Stimulated activated CD4-positive, alpha-beta T cell treated with anti-CD3 and anti-CD28 coated beads, Interleukin-12 subunit alpha, Interleukin-12 subunit beta, amount 100 ng/mL, for 4 hours (primary cell): ENCODE measurements at regions not wholly inside any gene's neighbourhood (a gene's known extent, or its start where the extent isn't known, plus 50 kb on each side); places are given as distances from the start of the nearest gene placed in this dataset.

ENCODE experiments used
- DNase-seq: peaks from one replicate; pipeline ENCODE4 v3.0.0-alpha.2; 2020

GRCh38 chr14:101048766-101049165 is 145.2 kb upstream of the RTL1 start:
- no peak for DNase-seq

- no peak for DNase-seq
Measured at GRCh38 chr14:101049511-101049910, 146.0 kb upstream of the RTL1 start.

GRCh38 chr14:101049942-101050341 is 146.4 kb upstream of the RTL1 start:
- DNase-seq = no peak

DNA sequence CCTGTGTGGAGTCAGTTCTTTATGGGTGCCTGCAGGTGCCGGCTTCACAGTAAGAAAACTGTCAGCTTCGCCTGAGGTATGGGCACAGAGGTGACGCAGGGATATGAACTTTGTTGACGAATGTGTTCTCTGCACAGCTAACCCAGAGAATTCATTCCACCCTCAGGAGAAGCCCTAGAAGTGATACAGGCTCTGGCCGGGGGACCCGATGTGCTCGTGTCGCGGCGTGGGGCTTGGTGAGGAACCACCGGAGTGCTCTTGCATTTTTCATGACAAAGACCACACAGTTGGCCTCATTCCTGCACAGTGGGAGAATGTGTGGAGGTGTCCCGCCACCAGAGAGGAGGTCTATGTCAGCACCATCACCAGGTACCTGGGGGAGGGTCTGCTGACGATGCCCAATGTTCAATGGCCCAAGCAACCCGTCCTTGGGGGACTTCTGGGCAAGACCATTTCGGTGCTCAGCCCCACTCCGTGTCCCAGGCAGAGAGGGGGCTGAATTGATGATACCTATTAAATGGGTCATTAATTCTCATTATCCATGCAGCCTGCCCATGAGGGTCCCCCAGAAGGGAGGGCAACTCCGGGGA is 147.5 kb upstream of the RTL1 start:
- no peak for DNase-seq

GRCh38 chr14:101054671-101055070 is 151.1 kb upstream of the RTL1 start:
- no peak for DNase-seq

GRCh38 chr14:101055106-101055662 is 151.7 kb upstream of the RTL1 start:
- no peak for DNase-seq

DNA sequence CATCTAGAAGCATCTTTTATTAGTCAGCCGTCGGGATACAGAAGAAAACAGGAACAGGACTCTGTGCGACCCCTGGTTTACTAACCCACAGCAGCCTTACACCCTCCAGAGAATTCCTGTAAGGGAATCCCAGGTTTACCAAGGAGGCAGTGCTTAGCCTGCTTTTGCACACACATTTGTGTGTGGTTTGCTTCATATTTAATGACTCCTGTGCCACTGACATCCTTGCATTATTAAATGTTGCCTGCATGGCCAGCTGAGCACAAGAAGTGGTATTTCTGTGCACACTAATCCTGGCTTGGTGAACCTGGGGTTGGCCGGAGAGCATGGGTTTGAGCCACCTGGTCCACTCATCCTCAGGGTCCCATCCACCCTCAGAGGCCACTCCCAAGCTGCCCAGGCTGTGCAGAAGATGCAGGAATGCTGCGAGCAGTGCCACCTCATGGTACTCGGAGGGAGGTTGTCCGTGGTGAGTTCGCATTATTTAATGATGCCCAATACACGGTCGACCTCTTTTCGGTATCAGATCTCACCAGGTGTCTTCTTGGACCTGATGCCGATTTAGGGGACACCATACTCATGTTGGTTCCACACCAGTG is 152.4 kb upstream of the RTL1 start:
- no peak for DNase-seq

DNA sequence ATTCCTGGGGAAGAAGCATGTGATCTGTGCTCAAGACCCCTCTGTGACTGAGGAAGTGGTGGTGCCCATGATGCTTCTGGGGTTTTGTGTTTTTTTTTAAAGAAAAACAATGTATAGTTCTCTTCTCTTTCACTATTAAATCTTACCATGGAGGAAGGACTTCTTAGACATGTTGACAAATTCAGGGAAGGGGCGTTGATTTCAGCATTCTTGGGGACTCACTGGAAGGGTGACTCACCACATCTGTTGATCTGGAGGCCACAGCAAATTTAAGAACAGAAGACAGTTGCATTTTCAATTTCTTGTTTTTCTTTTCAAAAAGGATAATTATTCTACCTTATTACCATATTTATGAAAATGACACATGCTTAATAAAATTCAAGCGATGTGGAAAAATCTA is 152.9 kb upstream of the RTL1 start:
- DNase-seq = no peak

- no peak for DNase-seq
Measured at GRCh38 chr14:101057394-101057793, 153.9 kb upstream of the RTL1 start.

DNA sequence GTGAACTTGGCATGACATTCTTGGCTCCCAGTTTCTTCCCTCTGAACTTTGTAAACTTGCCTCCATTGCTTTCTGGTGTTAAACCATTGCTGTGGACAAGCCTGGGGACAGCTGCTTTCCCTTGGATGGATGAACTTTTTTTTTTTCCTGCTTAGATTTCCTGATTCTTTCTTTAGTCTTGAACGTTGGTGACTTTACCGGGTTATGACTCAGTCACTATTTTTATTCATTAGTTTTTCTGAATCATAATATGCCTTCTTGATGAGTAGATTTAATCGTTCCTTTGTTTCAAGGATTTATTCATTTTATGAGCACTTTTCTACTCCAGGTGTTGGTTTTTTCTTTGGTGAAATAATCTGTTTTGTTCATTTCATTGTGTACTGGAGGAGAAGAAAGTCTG is 155.0 kb upstream of the RTL1 start:
- no peak for DNase-seq

- DNase-seq = no peak
Measured at GRCh38 chr14:101060171-101060601, 156.7 kb upstream of the RTL1 start.

GRCh38 chr14:101061411-101062064 is 158.0 kb upstream of the RTL1 start:
- no peak for DNase-seq

DNA sequence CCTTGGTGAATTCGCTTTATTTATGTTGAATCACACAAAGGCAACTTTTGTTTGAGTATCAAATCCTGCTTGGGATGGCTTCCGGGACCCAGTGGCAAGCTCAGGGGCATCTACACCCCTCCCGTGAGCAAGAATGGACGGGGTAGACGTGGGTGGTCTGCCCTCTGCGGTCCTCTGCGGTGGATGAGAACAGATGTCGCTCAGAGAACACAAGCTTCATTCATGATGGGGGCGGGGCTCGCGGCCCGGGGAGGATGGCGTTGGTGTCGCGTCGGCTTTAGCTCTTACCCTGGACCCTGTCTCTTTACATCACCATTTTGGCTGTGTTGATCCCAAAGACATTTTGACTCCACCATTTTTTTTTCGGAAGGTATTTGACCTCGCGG is 158.5 kb upstream of the RTL1 start:
- no peak for DNase-seq

GRCh38 chr14:101062601-101063000 is 159.1 kb upstream of the RTL1 start:
- DNase-seq = no peak

- no peak for DNase-seq
Measured at GRCh38 chr14:101063121-101063520, 159.6 kb upstream of the RTL1 start.

DNA sequence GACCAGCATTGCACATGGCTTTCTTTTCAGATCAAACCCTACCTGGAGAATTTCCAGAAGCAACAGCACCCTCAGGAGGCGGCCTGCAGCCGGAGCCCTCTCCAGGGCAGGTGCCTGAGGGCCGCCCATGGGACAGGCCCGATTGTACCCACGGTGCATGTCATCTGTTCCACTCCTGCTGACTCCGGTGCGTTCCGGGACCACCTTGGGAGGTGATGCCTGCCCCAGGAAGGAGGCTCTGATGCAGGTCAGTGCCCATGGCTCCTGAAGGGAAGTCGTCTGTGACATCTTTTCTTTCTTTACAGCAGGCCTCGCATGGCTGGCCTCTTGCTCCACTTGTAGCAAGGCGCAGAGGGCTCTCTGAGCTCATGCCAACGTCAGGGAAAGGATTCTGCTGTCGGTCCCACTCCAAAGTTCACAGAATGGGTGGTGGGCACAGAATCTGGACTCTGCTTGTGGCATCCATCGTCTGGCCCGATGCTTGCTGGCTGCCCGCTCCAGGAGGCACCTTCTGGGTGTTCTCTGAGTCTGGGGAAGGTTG is 160.7 kb upstream of the RTL1 start:
- DNase-seq = no peak

GRCh38 chr14:101064718-101065117 is 161.2 kb upstream of the RTL1 start:
- DNase-seq = no peak

GRCh38 chr14:101065246-101065645 is 161.7 kb upstream of the RTL1 start:
- no peak for DNase-seq

DNA sequence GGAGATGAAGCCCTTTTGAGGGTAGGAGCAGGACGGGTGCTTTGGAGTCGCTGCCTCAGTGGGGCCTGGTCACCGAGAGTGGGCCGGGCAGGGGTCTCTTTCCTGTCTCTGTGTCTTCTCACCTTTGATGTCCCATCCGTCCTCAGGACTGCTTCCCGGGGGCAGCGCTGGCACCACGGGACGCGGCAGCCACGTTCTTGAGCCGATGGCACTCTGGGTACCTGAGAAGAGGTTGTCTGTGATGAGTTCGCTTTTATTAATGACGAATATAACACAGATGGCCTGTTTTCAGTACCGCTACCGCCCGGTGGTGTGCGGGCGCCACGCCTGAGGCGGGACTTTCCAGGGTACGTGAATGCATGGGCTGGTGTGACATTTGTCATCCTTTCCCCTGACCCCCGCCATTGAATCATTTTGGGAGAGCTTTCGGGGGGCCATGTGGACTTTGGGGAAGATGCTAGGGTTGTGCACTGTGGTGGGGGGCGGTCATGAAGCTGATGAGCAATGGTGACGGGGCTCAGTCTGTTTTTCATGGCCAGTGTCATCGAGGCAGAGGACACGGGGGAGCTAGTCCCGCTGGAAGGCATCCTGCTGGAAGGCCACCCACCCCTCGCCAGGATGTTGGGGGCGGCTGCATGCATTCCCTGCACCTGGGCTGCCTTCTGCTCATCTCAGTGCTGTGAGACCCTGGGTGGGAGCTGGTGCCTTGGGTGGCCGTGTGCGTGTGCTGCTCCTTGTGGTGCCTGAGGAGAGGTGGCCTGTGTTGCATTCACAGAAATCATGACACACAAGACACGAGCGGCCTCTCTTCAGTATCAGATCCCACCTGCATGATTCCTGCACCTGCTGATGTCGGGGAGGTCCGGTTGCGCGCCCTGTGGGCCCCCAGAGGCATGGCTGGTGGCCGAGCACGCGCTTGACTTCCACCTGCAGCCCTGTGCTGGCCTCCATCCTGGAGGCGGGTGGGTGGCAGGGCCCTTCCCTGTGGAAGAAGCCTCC is 162.5 kb upstream of the RTL1 start:
- no peak for DNase-seq

GRCh38 chr14:101066826-101067510 is 163.4 kb upstream of the RTL1 start:
- no peak for DNase-seq

- DNase-seq = no peak
Measured at GRCh38 chr14:101068313-101069227, 165.0 kb upstream of the RTL1 start.
